ENCODE measurements at regions not wholly inside any gene's neighbourhood (a gene's known extent, or its start where the extent isn't known, plus 50 kb on each side); places are given as distances from the start of the nearest gene placed in this dataset.
"Not testable (repeated sequence)": the region's sequence is repeated elsewhere in the genome, so short reads cannot be mapped to it uniquely, and the experiment has no call there.

DNA sequence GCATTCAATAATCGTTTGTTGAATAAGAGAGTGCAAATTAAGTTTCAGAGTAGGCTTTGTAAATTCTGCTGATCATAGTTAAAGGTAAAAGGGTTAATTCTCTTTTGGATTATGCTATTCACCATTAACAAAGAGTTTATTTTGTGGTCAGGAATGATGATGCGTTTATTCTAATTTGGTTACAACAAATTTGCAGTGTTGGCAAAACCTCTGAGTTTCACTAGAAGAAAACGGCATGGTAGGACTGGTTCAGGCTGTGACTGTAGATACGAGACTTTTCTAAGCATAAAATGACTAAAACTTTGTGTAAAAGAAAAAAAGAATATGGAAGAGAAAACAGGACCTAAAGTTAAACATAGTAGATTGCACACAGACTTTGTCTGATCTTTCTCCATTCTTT lies 234.7 kb downstream of the TLR4 start:
- DNase-seq (ENCODE audit: low spot score): no peak

DNA sequence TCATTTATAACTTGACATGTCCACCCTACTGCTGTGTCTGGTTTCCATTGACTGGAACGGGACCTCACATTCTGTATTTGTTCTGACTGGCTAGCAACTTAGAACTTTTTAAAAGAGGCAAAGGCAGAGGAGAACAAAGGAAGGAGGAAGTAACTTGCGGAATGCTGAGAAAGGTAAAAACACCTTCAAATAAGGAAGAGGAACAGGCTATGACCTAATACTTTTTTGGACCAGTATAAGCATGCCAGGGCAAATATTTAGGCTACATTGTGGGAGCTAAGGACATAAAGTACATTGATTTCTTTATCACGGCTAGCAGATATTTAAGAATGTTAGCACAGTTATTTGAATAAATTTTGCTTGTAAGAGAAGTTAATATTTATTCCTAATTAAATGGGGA lies 240.5 kb downstream of the TLR4 start:
- not testable (repeated sequence) for DNase-seq (ENCODE audit: low spot score)

DNA sequence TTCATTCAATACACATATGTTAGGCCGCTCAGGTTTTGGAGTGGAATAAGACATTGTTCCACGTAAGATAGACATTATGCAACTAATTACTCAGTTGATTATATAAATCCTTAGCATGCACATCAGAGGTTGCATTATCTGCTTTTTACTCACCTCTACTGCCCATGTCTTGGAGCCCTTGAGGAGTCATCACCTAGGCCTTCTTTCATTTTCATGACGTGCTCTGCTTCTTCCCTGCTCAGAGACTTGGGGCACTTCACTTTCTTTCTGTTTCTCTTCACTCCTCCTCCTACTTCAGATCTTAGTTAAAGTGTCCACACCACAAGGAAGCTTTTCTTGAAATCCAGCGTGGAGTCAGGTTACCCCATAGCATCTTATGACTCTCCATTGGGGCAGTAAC lies 241.1 kb downstream of the TLR4 start:
- DNase-seq (ENCODE audit: low spot score): no peak

DNA sequence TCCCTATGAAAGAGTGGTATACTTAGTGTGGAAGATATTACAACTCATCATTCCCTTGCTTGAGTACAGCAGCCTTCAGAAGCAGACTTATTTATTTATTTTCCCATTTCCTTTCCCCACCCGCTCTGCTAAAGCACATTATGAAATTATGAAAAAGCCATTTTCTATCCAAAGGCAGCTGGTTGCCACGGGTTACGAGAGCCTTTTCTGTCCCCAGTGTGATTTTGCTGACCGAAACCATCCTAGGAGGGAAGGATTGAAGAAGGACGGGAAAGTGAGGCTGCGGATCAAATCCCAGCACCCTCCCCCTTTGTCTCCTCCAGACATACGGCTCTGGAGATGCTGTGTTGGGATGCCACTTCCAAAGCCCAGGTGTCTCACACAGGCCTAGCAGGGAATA lies 246.9 kb downstream of the TLR4 start:
- DNase-seq (ENCODE audit: low spot score): no peak

DNA sequence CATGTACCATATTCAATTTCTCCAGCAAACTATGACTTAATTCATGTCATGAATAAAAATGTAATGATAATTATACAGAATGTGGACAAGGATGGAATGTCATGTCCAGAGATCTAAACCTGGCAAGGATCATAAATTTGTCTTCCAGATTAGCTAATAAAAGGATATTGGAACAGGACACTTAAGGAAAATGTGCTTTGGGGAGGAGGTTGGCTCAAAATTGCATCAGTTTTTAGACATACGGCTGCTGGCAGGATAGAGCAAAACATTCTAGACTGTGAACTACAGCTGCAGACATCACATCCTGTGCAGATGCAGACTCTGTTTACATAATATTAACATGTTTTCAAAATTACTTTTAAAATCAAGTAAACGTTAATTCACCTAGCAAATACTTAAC lies 248.4 kb downstream of the TLR4 start:
- no peak for DNase-seq (ENCODE audit: low spot score)

DNA sequence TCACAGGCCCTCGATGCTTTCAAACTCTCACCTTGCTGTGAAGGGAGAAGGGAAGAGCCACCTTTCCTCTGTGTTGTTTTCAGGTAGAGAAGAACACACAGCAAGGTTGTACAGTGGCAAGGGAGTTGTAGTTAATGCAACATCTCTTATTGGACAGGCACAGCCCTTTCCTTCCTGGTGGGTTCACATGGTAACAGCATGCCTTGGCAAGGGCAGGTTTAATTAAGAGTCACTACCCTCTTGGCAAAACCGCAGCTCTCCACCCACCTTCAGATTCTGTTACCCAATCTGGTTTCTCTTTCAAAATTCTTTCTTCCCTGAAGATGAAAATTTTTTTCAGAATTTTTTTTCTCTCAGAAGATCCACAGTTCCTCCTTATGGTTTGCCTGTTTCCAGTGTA lies 253.1 kb downstream of the TLR4 start:
- DNase-seq (ENCODE audit: low spot score): no peak

DNA sequence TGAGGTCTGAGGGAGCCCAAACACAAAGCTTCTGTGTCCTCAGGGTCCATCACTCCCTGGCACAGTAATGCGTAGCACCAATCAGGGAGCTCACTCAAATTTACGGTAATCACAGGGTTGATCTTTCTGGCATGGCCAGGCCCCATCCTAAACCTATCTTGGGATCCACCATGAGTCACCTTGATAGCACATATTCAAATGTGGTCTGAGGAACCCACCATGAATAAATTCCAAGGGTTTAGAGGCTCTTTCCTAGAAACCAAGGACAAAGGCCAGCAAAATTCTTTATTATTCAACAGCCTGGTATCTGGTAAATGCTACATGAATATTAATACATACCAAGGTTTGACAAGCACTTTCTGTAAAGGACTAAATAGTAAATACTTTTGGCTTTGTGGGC lies 254.5 kb downstream of the TLR4 start:
- DNase-seq (ENCODE audit: low spot score): no peak

DNA sequence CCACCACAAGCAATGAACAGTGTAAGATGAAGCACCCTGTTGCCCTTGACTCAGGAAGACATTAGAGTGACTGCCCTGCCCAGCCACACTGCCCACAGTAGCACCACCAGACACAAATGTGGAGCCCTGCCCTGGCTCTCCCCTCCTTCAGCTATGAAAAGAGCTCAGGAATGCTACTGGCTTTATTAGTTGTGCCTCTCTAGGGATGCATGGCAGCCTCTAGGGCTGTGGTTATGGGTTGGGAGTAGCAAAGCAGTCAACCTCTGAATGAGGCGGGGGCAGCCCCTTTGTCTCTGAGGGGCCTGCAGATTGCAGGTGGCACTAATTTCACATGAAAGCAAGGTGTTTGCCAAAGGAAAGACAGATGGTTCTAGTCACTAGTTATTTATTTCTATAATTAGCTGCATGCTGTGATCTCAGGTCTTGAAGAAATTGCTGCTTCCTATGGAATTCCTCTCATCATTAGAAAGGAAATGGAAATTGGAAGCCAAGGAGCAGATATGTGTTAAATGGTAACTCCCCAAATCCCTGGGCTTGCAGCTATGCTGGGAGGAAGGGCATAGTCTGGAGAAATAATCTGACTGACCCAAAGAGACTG lies 259.4 kb downstream of the TLR4 start:
- DNase-seq (ENCODE audit: low spot score): no peak

DNA sequence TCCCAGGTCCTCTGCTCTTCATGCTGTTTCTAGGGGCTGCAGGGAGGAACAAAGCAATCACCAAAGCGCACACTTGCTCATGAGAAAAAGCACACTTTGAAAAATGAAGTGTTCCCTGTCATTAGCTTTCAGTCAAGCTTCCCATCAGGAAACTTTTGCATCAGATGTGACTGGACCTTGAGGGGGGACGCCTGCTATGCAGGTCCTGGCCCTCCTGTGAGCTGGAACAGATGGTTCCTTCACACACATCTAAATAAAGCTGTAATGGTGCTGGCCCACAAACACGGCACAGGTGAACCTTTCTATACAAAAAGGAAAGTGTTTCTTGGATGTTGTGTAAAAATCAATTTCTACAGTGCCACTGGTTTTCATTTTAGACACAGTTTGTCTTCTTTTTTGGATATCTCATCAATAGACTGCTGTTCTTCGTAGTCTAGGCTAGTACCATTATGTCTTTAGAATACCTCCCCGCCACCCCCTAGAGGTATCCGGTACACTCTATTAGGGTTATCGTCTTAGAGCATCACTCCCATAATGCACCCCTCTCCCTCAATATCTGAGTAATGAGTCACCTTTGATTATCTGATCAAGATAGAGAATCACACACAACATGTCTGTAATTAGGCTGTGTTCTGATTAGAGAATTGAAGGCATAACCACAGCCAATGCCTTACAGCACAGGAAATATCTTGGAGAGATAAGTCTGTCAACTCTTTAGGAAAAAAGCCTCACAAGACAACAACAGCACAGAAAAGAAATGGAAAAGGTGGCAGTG lies 266.3 kb downstream of the TLR4 start:
- DNase-seq (ENCODE audit: low spot score): no peak

DNA sequence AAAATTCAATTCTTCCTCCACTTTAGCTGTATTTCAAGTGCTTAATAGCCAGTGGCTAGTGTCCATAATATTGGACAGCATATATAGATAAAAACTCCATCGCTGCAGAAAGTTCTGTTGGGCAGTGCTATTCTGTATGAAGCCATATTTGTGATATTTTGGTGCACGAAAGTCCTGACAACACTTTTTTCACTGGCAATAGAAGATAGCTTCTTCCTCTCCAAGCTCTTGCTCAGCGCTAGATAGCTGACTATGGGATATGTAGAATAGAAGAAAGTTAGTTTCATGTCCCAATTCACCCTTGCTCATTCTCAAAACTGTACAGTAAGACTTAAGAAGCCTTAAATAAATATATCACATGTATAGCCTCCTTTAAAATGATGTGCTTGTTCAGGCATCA lies 269.9 kb downstream of the TLR4 start:
- no peak for DNase-seq (ENCODE audit: low spot score)

DNA sequence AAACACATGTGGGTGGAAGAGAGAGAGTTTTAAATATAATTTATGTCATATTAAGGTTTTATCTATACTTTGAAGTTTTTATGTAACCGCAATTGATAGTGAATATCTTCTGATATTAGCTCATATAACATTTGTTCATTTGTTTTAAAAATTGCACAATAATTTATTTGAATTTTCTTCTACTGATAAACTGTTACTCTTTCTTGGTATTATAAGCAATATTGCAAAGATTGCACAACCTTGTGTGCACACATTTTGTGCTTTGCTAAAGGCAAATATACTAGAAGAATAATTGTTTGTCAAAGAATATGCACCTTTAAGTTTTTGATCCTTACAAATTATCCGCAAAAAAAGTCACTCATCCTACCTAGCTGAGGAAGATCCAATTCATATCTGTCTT lies 275.7 kb downstream of the TLR4 start:
- DNase-seq (ENCODE audit: low spot score): no peak

DNA sequence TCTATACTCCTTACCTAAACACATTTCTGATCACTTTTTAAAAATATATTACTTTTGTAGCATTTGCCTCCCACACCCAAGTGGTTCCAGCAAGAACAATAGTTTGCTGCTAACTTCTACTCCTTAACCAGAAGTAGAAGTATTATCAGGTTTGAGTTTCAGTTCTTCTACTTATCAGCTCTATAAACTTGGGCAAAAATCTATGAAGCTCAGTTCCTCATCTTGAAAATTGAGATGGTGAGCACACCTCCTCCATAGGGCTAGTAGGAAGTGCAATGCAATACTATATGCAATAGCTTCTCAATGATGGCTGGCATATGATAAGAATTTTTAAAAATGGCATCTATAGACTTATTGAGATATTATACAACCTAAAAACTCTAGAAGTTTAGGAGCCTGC lies 283.7 kb downstream of the TLR4 start:
- DNase-seq (ENCODE audit: low spot score): no peak

DNA sequence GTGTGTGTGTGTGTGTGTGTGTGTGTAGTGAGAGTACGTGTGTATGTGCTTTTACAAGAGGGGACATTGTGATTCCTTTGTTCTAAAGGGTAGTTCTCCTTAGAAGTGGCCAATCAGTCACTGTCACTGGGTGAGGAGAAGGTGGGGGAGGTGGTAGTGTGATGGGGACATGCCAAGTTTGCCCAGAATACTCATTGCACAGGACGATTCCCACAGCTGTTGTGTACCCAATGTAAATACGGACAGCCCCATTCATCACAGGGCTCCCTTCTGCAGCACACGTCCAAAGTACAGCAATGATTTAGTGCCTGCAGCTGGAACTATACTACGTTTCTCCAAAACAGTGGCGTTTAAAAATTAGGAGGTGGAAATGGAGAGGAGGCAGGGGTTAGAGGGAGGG lies 287.8 kb downstream of the TLR4 start:
- no peak for DNase-seq (ENCODE audit: low spot score)

DNA sequence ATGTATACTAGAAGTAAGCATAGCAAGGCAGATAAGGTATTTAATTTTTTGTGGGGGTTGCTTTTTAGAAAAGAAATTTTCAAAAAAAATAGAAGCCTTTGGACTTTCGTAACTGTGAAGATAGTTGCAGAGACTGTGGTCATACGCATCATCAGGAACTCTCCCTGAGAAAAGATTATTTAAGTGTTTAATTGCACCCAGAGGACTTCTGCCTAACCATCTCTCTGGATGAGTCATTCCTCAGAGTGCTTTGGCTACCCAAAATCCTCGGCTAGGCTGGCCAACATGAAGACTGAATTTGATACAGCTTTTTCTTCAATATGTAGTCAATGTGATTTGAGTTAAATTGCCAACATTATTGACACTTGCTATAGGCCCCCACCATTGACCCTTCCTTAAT lies 296.4 kb downstream of the TLR4 start:
- no peak for DNase-seq (ENCODE audit: low spot score)

DNA sequence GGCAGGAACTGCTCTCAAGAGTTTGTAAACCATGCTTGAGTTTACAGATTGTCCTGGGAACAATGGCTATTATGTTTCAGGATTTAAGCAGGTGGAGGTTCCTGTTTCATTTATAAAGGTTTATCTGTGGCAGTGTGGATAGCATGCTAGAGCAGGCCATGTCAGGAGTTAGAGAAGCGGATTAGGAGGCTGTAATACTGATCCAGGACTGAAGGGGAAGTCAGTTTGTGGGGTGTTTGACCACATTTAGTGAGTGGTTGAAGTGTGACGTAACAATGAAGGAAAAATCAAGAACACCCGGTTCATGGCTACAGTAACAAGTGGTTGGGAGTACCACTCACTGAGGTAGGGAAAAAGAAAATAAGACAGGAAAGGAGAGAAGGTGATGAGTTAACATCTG lies 299.0 kb downstream of the TLR4 start:
- DNase-seq (ENCODE audit: low spot score): no peak

DNA sequence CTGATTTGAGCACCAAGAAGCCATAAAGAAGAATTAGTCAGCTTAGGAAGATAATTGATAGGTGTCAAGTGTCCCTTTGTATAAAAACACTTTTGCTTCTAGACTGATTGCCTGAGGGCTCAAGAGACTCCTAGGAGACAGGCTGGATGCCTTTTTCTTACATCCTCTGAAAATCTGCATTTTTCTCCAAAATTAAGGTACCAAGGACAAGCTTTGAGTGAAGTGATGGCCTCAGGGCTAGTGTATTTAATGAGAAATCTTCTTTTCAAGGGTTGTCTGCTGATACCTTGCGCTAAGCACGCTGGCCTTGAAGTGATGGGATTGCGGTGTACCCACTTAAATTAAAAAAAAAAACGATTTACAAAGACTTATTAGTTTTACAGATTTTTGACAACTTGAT lies 304.0 kb downstream of the TLR4 start:
- no peak for DNase-seq (ENCODE audit: low spot score)

DNA sequence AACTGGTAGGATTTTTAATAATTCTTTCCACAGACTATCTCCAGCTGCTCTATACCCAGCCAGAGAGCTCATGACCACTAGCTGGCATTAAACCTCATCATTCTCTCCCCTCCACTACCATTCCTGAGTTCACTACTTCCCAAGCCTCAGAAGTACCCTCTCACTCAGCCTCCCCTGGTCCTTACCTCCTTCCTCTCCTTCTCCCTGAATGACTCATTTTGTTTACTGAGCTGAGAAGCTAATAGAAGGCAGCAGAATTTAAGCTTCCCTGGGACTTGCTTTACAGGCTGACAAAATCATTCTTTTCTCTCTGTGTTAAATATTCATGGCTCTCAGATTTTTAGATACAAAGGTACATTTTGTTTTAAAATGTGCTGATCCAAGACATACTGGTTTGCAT lies 305.4 kb downstream of the TLR4 start:
- no peak for DNase-seq (ENCODE audit: low spot score)

DNA sequence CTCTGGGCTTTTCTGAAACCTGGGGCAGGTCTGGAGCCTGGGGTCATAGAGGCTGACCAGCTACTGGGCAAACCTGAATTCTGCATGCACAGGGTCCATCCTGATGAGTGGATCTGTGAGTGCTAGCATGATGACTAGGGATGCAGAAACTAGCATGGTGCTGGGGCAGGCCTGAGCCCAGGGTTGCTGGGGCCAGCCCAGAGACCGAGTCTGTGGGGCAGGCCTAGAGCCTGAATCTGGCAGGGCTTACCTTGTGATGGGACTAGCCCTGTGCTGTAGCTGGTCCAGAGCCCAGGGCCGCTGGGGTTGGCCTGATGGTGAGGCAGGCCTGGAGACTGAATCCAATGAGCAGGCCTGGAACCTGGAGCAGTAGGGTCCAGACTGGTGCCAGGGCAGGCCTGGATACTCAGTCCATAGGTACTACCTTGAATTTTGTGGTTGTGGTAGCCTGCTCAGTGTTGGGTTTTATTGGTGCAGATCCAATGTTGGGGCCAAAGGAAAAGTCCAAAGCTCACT lies 313.5 kb downstream of the TLR4 start:
- DNase-seq (ENCODE audit: low spot score): no peak

DNA sequence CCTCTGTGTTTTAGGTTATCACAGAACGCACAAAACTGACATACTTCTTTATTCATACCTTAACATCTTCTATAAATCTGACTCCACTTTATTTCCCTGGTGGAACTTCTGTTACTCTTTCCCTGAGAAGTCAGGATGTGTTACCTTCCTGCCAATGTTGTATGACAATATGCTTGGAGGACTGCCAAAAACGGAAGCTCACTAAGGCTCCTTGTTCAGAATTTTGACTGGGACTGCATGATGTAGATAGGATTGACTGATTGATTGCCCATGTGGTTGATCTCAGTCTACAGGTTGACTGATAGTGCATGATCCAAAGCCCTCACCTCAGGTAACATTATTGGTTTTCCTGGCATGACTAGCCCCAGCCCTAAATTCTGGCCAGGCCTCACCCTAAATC lies 319.4 kb downstream of the TLR4 start:
- DNase-seq (ENCODE audit: low spot score): no peak

DNA sequence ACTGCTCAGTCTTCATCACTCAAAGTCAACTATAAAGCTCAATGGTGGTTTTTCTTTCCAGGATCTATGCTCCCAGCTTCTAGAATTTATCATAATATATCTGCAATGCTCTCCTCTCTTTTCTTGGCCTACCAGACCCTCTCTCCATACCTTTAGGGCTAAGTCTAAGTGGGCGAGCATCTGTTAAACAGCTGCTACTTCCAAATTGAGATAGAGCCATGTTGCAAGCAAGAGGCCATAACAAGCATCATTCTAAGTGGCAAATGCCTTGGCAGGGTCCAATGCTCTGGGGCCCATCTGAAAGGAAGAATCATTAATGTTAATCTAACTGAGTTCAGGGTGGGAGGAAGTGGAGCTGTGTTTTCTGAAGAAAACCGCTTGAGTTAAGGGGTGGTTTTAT lies 324.0 kb downstream of the TLR4 start:
- DNase-seq (ENCODE audit: low spot score): no peak

DNA sequence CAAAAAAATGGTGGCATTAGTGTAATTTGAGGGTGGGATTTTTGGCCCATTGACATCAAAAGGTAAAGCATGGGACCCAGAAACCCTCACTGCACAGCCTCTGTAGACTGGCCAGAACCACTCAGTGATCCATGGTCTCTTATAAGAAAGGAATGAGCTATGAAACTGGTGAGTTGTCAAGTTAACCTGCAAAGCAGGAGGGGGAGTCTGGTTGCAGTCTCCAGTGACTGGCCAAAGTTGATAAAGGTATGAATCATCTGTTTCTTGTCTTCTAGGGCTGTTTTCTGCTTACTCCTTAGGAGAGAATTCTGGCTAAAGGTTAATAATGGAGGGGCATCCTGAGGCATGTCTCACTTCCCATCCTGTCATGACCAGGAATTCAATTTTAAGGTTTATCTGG lies 325.2 kb downstream of the TLR4 start:
- DNase-seq (ENCODE audit: low spot score): no peak

DNA sequence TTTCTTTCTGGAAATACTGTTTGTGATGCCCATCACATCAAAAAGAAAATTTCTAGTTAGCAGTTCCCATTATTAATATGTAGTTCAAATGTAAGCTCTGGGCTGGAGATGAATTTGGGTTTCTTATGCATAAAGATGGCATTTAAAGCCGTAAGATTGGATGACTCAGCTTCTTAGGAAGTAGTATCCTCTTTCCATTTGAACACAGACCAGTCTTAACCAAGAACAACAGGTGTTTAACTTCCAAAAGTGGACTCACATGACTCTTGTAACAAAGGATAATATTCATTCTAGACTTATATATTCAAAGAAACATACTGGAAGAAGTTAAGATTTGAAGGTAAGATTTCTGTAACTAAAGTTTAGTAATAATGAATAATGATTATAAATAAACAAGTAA lies 330.5 kb downstream of the TLR4 start:
- DNase-seq (ENCODE audit: low spot score): no peak

DNA sequence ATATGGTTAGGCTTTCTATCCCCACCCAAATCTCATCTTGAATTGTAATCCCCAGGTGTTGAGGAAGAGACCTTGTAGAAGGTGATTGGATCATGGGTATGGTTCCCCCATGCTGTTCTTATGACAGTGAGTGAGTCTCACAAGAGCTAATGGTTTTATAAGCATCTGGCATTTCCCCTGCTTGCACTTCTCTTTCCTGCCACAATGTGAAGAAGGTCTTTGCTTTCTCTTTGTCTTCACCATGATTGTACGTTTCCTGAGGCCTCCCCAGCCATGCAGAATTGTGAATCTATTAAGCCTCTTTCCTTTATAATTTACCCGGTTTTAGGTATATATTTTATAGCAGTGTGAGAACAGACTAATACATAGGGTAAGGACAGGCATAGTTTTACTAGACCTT lies 334.5 kb downstream of the TLR4 start:
- DNase-seq (ENCODE audit: low spot score): no peak

DNA sequence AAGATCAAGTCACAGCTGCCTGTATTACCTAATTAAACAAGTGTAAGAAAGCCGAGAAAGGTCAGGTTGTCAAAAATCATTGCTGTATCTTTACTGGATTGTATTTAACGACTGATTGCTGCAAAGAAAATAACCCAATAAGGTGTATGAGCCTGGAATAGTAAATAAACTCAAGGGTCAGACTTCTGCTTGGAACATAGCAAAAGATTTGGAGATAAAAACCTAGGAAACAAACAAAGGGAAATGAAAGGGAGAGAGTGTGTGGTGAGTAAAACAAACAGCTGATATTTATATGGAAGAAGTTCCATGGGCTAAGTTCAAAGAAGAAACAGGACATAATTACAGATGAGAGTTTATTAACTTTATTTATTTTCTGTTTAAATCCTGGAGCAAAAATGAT lies 354.0 kb downstream of the TLR4 start:
- no peak for DNase-seq (ENCODE audit: low spot score)
